GM19468 (cell line): ENCODE measurements at regions not wholly inside any gene's neighbourhood (a gene's known extent, or its start where the extent isn't known, plus 50 kb on each side); places are given as distances from the start of the nearest gene placed in this dataset.

Experiments used
- ATAC-seq: cut with Tn5 transposase; IDR thresholded peaks from one replicate; pipeline ENCODE4 v1.9.1; 2021; ENCODE audit warnings: mild to moderate bottlenecking, moderate library complexity, moderate number of reproducible peaks; ENCODE audit not compliant: unreplicated experiment; ENCODE audit errors: extremely low read depth

- no peak for ATAC-seq
Observed at GRCh38 chr9:107975426-107976010, 485.9 kb upstream of the KLF4 start.

- ATAC-seq, result no peak
Observed at GRCh38 chr9:107973451-107973850, 483.9 kb upstream of the KLF4 start.

- no peak for ATAC-seq
Observed at GRCh38 chr9:107972346-107972745, 482.8 kb upstream of the KLF4 start.

GRCh38 chr9:107971241-107971640 lies 481.7 kb upstream of the KLF4 start:
- ATAC-seq, result no peak

GRCh38 chr9:107970726-107971125 lies 481.2 kb upstream of the KLF4 start:
- ATAC-seq, result no peak

GRCh38 chr9:107969727-107970126 lies 480.2 kb upstream of the KLF4 start:
- ATAC-seq, result no peak

- no peak for ATAC-seq
Observed at GRCh38 chr9:107969141-107969540, 479.6 kb upstream of the KLF4 start.

GRCh38 chr9:107963246-107963645 lies 473.7 kb upstream of the KLF4 start:
- no peak for ATAC-seq

- no peak for ATAC-seq
Observed at GRCh38 chr9:107960916-107961315, 471.3 kb upstream of the KLF4 start.

GRCh38 chr9:107954312-107954711 lies 464.7 kb upstream of the KLF4 start:
- no peak for ATAC-seq

- ATAC-seq, result no peak
Observed at GRCh38 chr9:107953556-107954125, 464.1 kb upstream of the KLF4 start.

GRCh38 chr9:107952773-107953172 lies 463.2 kb upstream of the KLF4 start:
- ATAC-seq, result no peak

- no peak for ATAC-seq
Observed at GRCh38 chr9:107951511-107951910, 461.9 kb upstream of the KLF4 start.

- ATAC-seq, result no peak
Observed at GRCh38 chr9:107949061-107949460, 459.5 kb upstream of the KLF4 start.

- ATAC-seq, result no peak
Observed at GRCh38 chr9:107948601-107949000, 459.0 kb upstream of the KLF4 start.

GRCh38 chr9:107948086-107948485 lies 458.5 kb upstream of the KLF4 start:
- no peak for ATAC-seq

- no peak for ATAC-seq
Observed at GRCh38 chr9:107946364-107947141, 457.0 kb upstream of the KLF4 start.

- no peak for ATAC-seq
Observed at GRCh38 chr9:107945961-107946360, 456.4 kb upstream of the KLF4 start.

GRCh38 chr9:107945493-107945892 lies 455.9 kb upstream of the KLF4 start:
- no peak for ATAC-seq

GRCh38 chr9:107944387-107944786 lies 454.8 kb upstream of the KLF4 start:
- no peak for ATAC-seq

GRCh38 chr9:107943901-107944300 lies 454.3 kb upstream of the KLF4 start:
- ATAC-seq, result no peak

- ATAC-seq, result no peak
Observed at GRCh38 chr9:107942856-107943255, 453.3 kb upstream of the KLF4 start.
